Stimulated activated CD8-positive, alpha-beta memory T cell treated with anti-CD3 and anti-CD28 coated beads, Interleukin-15, amount 100 ng/mL, for 24 hours (primary cell): ENCODE measurements at regions not wholly inside any gene's neighbourhood (a gene's known extent, or its start where the extent isn't known, plus 50 kb on each side); places are given as distances from the start of the nearest gene placed in this dataset.
"Not testable (repeated sequence)": the region's sequence is repeated elsewhere in the genome, so short reads cannot be mapped to it uniquely, and the experiment has no call there.

Experiments
- DNase-seq: peaks from one replicate; pipeline ENCODE4 v3.0.0-alpha.2; 2020; ENCODE audit warnings: low read depth

- DNase-seq, result no peak
These were observed 747.1 kb downstream of the CETN3 start for GRCh38 chr5:89662499-89662898.

DNA sequence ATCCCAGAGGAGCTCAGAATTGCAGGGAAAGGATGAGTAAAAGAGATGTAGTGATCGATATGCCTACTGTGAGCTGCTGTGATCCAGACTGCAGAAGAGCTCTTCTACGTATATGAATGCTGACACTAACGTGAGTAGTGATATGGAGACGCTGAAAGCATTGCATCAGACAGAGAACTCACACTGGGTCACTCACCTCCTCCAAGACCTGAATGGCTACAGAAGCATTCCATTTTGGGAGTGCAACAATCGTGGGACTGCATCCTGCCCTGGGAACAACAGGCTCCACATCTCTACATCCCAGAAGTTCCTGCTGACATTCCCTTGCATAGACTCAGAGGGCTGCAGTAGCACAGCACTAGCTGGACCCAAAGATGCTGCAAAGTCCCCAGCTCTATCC lies 755.9 kb upstream of the MEF2C start:
- DNase-seq, result no peak

GRCh38 chr5:89634176-89634575 lies 751.2 kb upstream of the MEF2C start:
- DNase-seq, result not testable (repeated sequence)

GRCh38 chr5:89630064-89630463 lies 747.1 kb upstream of the MEF2C start:
- DNase-seq, result not testable (repeated sequence)

GRCh38 chr5:89628876-89629635 lies 746.1 kb upstream of the MEF2C start:
- DNase-seq, result no peak

- DNase-seq, result no peak
These were observed 733.0 kb upstream of the MEF2C start for GRCh38 chr5:89615839-89616518.

- DNase-seq, result no peak
These were observed 730.4 kb upstream of the MEF2C start for GRCh38 chr5:89613222-89613956.

DNA sequence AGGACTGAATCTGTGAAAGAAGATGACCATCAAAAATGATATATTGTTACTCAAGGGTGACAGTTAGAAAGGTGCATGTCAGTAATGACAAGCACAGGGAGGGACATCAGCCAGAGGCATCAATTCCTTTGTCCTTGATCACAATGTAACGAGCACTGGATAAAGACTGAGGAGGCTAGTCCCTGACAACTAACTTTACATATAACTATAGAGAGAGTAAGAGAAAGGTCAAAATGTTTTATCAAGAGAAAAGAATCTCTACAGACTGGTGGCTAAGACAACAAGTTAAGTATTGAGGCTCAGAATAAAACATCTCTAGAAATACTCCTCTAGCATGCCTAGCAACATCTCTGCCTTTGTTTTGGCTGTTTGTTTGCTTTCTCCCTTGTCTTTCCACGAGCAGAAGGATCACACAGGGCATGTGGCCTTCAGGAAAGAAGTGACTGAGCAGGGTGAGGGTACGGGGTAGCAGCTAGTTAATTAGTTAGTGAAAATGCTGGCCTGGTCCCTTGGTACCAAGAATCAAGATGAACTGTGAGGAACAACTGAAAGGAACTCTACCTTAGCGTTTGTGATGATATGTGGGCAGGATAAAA lies 724.1 kb upstream of the MEF2C start:
- no peak for DNase-seq

DNA sequence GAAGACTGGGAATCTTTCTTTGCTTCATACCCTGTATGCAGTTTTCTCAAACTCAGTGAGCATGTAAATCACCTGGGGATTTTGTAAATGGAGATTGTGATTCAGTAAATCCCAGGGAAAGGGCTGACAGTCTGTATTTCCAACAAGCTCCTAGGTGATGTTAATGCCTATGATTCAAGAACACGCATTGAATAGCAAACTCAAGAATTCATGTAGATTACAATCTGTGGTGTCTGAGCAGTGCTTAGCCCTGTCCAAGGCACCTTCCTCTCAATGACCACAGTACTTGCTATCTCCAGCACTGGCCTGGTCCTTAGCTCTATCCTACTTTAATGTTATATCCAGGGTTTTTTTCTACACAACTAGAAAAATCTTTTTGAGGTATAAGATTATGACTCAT lies 721.4 kb upstream of the MEF2C start:
- no peak for DNase-seq

DNA sequence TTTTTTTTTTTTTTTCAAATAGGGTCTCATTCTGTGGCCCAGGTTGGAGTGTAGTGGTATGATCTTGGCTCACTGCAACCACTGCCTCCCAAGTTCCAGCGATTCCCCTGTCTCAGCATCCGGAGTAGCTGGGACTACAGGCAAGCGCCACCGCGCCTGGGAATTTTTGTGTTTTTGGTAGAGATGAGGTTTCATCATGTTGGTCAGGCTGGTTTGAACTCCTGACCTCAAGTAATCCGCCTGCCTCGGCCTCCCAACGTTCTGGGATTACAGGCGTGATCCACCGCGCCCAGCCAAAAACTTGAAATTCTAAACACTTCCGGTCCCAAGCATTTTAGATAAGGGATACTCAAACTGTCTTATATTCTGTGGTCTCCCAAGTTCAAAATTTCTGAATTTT lies 718.9 kb upstream of the MEF2C start:
- DNase-seq, result no peak

- DNase-seq, result no peak
These were observed 714.9 kb upstream of the MEF2C start for GRCh38 chr5:89597878-89598277.

- DNase-seq, result no peak
These were observed 713.8 kb upstream of the MEF2C start for GRCh38 chr5:89596821-89597220.

DNA sequence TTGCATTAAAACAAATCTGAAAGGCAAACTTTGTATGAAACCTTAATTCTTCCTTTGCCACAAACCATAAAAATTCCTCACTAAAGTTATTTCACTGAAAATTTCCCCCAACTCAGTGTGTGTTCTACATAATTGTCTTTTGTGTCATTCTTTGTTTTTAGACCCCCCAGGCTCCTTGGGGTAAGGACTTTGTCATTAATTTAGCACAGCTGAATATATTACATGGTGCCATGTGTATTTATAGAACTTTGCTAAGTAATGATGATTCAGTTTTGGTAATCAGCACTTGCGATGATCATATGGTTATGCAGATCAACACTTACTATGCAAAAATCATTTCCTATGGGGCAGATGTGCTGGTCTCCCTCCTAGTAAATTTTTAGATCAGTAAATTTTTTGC lies 712.1 kb upstream of the MEF2C start:
- no peak for DNase-seq

- no peak for DNase-seq
These were observed 701.5 kb upstream of the MEF2C start for GRCh38 chr5:89584339-89584956.

DNA sequence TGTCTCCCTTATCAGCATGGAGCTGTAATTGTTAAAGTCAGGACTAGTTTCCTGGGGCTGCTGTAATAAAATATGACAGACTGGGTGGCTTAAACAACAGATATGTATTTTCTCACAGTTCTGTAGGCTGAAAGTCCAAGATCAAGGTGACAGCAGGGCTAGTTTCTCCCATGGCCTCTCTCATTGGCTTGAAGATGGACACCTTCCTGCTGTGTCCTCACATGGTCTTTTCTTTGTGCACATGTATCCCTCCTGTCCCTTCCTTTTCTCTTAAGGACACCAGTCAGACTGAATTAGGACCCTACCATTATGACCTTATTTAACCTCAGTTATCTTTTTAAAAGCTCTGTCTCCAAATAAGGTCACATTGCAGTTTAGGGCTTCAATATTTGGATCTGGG lies 700.5 kb upstream of the MEF2C start:
- DNase-seq, result no peak

- no peak for DNase-seq
These were observed 699.9 kb upstream of the MEF2C start for GRCh38 chr5:89582768-89583339.

DNA sequence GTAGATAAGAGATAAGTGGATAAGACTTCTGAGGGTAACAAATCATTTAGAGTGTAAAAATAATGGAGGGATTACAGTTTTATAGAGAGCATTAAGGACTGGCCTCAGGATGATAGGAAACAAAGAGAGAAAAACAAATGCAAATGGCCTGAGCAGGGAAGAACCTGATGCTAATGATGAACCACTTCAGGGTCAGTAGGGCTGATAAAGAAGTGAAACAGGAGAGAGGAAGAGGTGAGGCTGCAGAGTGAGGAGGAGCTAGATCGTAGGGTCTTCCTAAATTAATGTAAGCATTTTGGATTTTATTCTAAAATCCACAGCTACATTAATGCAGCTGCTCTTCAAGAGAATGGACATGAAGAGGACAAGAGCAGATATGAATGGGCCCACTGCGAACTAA lies 698.0 kb upstream of the MEF2C start:
- no peak for DNase-seq

GRCh38 chr5:89575319-89575718 lies 692.3 kb upstream of the MEF2C start:
- DNase-seq, result no peak

GRCh38 chr5:89573345-89573744 lies 690.4 kb upstream of the MEF2C start:
- no peak for DNase-seq

DNA sequence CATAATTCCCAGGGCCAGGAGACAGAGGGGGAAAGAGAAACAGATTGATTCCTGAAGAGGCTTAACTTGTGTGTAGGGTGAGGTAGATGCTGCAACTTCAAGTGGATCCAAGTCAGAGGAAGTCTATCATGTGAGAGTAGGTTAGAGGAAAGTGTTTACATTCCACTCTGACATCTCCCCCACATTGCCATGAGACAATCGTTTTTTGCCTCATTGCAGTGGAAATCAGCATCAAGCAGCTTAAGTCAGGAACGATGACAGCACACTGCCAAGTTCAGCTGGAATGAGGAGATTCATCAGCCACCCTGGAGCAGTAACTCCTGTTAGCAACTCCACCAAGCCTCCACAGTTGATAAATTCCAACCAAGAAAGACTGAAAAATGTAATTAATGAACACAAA lies 689.7 kb upstream of the MEF2C start:
- DNase-seq, result no peak

DNA sequence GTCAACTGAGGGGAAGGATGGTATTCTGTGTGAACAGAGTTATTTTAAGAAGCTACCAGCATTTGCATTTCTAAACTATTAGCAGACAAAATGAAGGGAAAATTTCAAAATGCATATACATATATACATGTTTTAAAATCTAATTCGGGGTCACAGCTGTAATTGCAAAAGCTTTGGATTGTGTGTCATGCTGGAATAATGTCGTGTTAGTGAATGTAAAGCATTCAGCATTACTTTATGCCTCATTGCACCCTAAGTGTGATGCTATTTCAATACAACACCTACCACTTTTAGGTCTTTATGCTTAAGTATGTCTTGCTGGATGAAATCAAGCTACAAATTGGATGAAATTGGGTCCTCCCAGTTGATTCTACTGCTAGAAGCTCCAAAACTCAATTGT lies 687.6 kb upstream of the MEF2C start:
- no peak for DNase-seq

DNA sequence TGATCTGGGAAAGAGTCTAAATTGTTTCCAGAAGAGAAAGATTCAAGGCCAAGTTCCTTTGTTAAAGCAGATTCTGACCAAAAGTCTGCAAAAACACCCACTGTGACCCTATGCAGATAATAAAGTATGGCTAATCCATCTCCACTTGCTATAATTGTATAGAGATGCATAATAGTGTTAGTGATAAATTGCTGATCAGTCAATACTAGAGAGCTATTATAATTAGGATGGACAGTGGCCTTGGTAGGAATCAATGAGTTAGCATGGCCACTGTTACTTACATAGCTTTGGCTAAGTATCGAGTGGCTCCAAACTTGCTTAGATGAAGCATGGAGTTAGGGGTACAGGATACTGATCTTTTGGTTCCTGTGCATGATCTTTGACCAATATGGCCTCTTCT lies 683.4 kb upstream of the MEF2C start:
- no peak for DNase-seq
